ENCODE measurements at regions not wholly inside any gene's neighbourhood (a gene's known extent, or its start where the extent isn't known, plus 50 kb on each side); places are given as distances from the start of the nearest gene placed in this dataset.
"Not testable (repeated sequence)": the region's sequence is repeated elsewhere in the genome, so short reads cannot be mapped to it uniquely, and the experiment has no call there.

DNA sequence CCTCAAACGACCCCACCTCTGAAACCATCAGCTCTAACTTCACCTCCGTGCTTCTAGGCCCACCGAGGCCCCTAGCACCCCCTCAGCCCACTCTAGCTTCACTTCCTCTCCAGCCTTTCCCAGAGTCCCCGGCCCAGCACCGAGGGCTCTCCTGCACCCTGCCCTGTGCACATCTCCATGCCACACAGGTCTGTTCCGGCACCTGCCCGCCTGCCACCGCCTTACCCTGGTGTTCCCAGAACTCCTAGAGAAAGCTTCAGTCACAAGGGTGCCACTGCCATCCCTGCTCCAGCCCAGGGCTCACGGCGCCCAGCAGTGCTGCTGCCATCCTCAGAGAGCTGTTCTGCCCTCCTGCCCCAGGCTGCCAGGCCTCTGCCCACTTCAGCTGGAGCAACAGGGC is 61.3 kb upstream of the INSIG1 start:
- H3K4me3 ChIP-seq (IDR thresholded peaks at IDR 0.05; ENCODE audit: insufficient read depth, low read depth, low read length): no peak overlapping the region
- H3K79me2 ChIP-seq (ENCODE audit: insufficient read depth, low read depth): no peaks in the 10 kb centered on the region
- TF ChIP-seq, protein P1, sequence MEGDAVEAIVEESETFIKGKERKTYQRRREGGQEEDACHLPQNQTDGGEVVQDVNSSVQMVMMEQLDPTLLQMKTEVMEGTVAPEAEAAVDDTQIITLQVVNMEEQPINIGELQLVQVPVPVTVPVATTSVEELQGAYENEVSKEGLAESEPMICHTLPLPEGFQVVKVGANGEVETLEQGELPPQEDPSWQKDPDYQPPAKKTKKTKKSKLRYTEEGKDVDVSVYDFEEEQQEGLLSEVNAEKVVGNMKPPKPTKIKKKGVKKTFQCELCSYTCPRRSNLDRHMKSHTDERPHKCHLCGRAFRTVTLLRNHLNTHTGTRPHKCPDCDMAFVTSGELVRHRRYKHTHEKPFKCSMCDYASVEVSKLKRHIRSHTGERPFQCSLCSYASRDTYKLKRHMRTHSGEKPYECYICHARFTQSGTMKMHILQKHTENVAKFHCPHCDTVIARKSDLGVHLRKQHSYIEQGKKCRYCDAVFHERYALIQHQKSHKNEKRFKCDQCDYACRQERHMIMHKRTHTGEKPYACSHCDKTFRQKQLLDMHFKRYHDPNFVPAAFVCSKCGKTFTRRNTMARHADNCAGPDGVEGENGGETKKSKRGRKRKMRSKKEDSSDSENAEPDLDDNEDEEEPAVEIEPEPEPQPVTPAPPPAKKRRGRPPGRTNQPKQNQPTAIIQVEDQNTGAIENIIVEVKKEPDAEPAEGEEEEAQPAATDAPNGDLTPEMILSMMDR (conservative IDR thresholded peaks at IDR 0.05; ENCODE audit: low read depth, low read length): no peak
- no peaks in the 10 kb centered on the region for H4K20me1 ChIP-seq (ENCODE audit: insufficient read depth)
- no peaks in the 10 kb centered on the region for H3K27me3 ChIP-seq (ENCODE audit: insufficient read depth, low read depth)
- no peak overlapping the region for H3K9ac ChIP-seq
- H2AFZ ChIP-seq (ENCODE audit: low read depth): no peak overlapping the region
- H3K4me1 ChIP-seq (ENCODE audit: low read depth, poor library complexity, severe bottlenecking): no peaks in the 10 kb centered on the region
- H3K4me2 ChIP-seq: no peak overlapping the region
- H3K27ac ChIP-seq: no peak overlapping the region
- H3K36me3 ChIP-seq (ENCODE audit: insufficient read depth): 0 out of 2 replicates have a peak, but pooled peaks cover 3% of the 10 kb centered on the region

DNA sequence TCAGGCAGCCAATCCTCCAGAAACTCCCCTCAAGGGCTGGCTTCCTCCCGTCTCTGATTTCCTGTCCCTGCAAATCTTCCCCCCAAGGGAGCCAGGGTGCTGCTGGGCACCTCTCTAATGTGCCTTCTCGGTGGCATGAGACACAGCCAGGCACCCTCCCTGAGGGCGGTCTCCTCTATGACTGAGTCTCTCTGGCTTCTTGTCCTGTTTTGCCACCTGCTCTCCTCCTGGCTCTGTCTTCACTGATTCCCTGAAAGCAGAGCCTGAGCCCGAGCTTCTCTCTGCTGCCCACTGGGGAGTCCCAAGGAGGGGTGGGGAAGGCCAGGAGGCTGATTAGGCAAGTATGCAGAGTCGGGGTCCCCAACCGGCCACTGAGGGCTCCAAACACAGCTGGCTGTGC is 60.4 kb upstream of the INSIG1 start:
- H3K4me2 ChIP-seq: no peak overlapping the region
- no peak overlapping the region for H2AFZ ChIP-seq (ENCODE audit: low read depth)
- no peaks in the 10 kb centered on the region for H4K20me1 ChIP-seq (ENCODE audit: insufficient read depth)
- H3K4me1 ChIP-seq (ENCODE audit: low read depth, poor library complexity, severe bottlenecking): no peaks in the 10 kb centered on the region
- H3K36me3 ChIP-seq (ENCODE audit: insufficient read depth): 0 out of 2 replicates have a peak, but pooled peaks cover 3% of the 10 kb centered on the region
- H3K27me3 ChIP-seq (ENCODE audit: insufficient read depth, low read depth): no peaks in the 10 kb centered on the region
- TF ChIP-seq, protein P1 (conservative IDR thresholded peaks at IDR 0.05; ENCODE audit: low read depth, low read length): no peak
- no peaks in the 10 kb centered on the region for H3K79me2 ChIP-seq (ENCODE audit: insufficient read depth, low read depth)
- H3K4me3 ChIP-seq (IDR thresholded peaks at IDR 0.05; ENCODE audit: insufficient read depth, low read depth, low read length): no peak overlapping the region
- no peak overlapping the region for H3K27ac ChIP-seq
- H3K9ac ChIP-seq: no peak overlapping the region

GRCh38 chr7:155237730-155238129 is 59.9 kb upstream of the INSIG1 start:
- Histone ChIP-seq H3K9ac (no peak overlapping the region), H3K27ac (no peak overlapping the region), H3K4me3 (IDR thresholded peaks at IDR 0.05; ENCODE audit: insufficient read depth, low read depth, low read length) (no peak overlapping the region), H2AFZ (ENCODE audit: low read depth) (no peak overlapping the region), H4K20me1 (ENCODE audit: insufficient read depth) (no peaks in the 10 kb centered on the region), H3K4me1 (ENCODE audit: low read depth, poor library complexity, severe bottlenecking) (no peaks in the 10 kb centered on the region), H3K4me2 (no peak overlapping the region), H3K79me2 (ENCODE audit: insufficient read depth, low read depth) (no peaks in the 10 kb centered on the region), H3K27me3 (ENCODE audit: insufficient read depth, low read depth) (no peaks in the 10 kb centered on the region), H3K36me3 (ENCODE audit: insufficient read depth) (0 out of 2 replicates have a peak, but pooled peaks cover 3% of the 10 kb centered on the region)
- TF ChIP-seq, protein P1 (conservative IDR thresholded peaks at IDR 0.05; ENCODE audit: low read depth, low read length): no peak

DNA sequence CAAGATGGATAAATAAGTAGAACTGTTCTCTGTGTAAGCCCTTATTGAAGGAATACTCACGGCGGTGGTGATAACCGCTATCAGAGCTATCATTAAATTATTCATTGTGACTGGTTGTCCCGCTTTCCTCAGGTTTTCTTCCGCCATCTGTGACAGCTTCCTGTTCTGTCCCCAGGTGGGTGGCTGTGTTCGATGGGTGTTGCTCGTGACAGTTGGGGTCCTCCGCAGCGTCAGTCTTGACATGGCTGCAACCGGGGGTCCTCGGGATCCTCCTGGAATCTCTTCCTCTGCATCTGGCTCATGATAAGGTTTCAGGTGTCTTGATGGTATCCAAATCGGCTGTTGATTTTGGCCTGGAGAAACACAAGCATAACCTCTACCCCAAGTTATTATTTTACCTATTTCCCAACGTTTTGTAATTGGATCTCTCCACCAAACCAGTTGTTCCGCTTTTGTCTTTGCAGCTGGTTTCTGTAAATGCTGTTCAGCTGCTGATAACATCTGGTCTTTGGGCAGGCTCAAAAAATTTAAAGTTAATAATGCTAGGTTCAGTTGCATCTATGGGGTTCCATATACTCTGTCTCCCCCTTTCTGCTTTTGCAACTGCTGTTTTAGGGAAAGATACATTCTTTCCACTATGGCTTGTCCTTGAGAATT is 58.1 kb upstream of the INSIG1 start:
- not testable (repeated sequence) for H3K27ac ChIP-seq; H3K4me2 ChIP-seq; H3K9ac ChIP-seq; H3K79me2 ChIP-seq (ENCODE audit: insufficient read depth, low read depth); H4K20me1 ChIP-seq (ENCODE audit: insufficient read depth); H3K4me3 ChIP-seq (IDR thresholded peaks at IDR 0.05; ENCODE audit: insufficient read depth, low read depth, low read length); H3K36me3 ChIP-seq (ENCODE audit: insufficient read depth); H3K27me3 ChIP-seq (ENCODE audit: insufficient read depth, low read depth); H2AFZ ChIP-seq (ENCODE audit: low read depth); H3K4me1 ChIP-seq (ENCODE audit: low read depth, poor library complexity, severe bottlenecking)

DNA sequence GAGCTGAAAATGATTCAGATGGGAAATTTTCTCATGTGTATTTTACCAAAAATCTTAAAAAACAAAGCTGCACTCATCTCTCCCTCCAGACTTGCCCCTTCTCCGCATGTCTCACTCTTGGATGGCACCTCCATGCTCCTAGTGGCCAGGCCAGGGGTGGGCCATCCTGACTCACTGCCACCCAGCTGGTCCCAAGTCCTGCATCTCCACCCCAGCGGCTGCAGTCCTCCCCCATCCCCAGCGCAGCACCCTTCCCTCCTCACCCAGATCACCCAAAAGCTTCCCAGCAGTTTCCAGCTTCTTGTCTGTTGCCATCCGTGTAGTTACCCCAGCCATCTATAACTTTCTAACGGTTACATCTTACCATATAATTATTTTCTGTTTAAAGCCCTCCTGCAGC is 53.0 kb upstream of the INSIG1 start:
- H3K36me3 ChIP-seq (ENCODE audit: insufficient read depth): 0 out of 2 replicates have a peak, but pooled peaks cover 3% of the 10 kb centered on the region
- no peaks in the 10 kb centered on the region for H3K27me3 ChIP-seq (ENCODE audit: insufficient read depth, low read depth)
- no peak overlapping the region for H3K4me2 ChIP-seq
- H3K9ac ChIP-seq: no peak overlapping the region
- TF ChIP-seq, protein P1 (conservative IDR thresholded peaks at IDR 0.05; ENCODE audit: low read depth, low read length): no peak
- H3K79me2 ChIP-seq (ENCODE audit: insufficient read depth, low read depth): no peaks in the 10 kb centered on the region
- H3K4me1 ChIP-seq (ENCODE audit: low read depth, poor library complexity, severe bottlenecking): no peaks in the 10 kb centered on the region
- no peaks in the 10 kb centered on the region for H4K20me1 ChIP-seq (ENCODE audit: insufficient read depth)
- H3K27ac ChIP-seq: no peak overlapping the region
- H2AFZ ChIP-seq (ENCODE audit: low read depth): no peak overlapping the region
- H3K4me3 ChIP-seq (IDR thresholded peaks at IDR 0.05; ENCODE audit: insufficient read depth, low read depth, low read length): no peak overlapping the region

Measured in KMS-11 (cell line).